Hepatocyte (in vitro differentiated cells): ENCODE measurements at regions not wholly inside any gene's neighbourhood (a gene's known extent, or its start where the extent isn't known, plus 50 kb on each side); places are given as distances from the start of the nearest gene placed in this dataset.

ENCODE experiments used
- DNase-seq: peaks from one replicate; pipeline ENCODE4 v3.0.0-alpha.2; 2016; ENCODE audit warnings: low spot score
- H2AFZ ChIP-seq: fragments of 200-600 bp; sonication (generic); 2 replicates; pipeline ENCODE4 v1.6.0; 2016; ENCODE audit warnings: antibody characterized with exemption, mild to moderate bottlenecking
- H3K27ac ChIP-seq: fragments of 200-600 bp; sonication (generic); 2 replicates; pipeline ENCODE4 v1.5.1; 2016; ENCODE audit warnings: mild to moderate bottlenecking
- H3K27me3 ChIP-seq: fragments of 200-600 bp; sonication (generic); 2 replicates; pipeline ENCODE4 v1.6.1; 2016
- H3K36me3 ChIP-seq: fragments of 200-600 bp; sonication (generic); replicated peaks from 2 replicates; pipeline ENCODE4 v1.5.1; 2016; ENCODE audit warnings: low read depth; ENCODE audit not compliant: insufficient read depth
- H3K4me1 ChIP-seq: fragments of 200-600 bp; sonication (generic); 2 replicates; pipeline ENCODE4 v1.5.1; 2016; ENCODE audit warnings: mild to moderate bottlenecking, moderate library complexity; ENCODE audit not compliant: insufficient read depth
- H3K4me2 ChIP-seq: fragments of 200-600 bp; sonication (generic); 2 replicates; pipeline ENCODE4 v1.6.0; 2016
- H3K4me3 ChIP-seq: fragments of 200-600 bp; sonication (generic); 2 replicates; pipeline ENCODE4 v1.5.1; 2016; ENCODE audit warnings: mild to moderate bottlenecking
- H3K79me2 ChIP-seq: fragments of 200-600 bp; sonication (generic); 2 replicates; pipeline ENCODE4 v1.6.0; 2017; ENCODE audit warnings: mild to moderate bottlenecking
- H3K9me2 ChIP-seq: fragments of 200-600 bp; sonication (generic); replicated peaks from 2 replicates; pipeline ENCODE4 v1.6.0; 2017; ENCODE audit warnings: mild to moderate bottlenecking; ENCODE audit not compliant: insufficient read depth
- H3K9me3 ChIP-seq: fragments of 200-600 bp; sonication (generic); 2 replicates; pipeline ENCODE4 v1.5.1; 2016; ENCODE audit warnings: low read depth, mild to moderate bottlenecking
- H4K20me1 ChIP-seq: fragments of 200-600 bp; sonication (generic); 2 replicates; pipeline ENCODE4 v1.6.0; 2016; ENCODE audit warnings: mild to moderate bottlenecking; ENCODE audit not compliant: insufficient read depth, poor library complexity, severe bottlenecking
- EZH2 ChIP-seq: fragments of 200-600 bp; sonication (generic); IDR thresholded peaks from 2 replicates; pipeline ENCODE4 v1.6.1; 2016; ENCODE audit warnings: antibody characterized with exemption, mild to moderate bottlenecking, borderline replicate concordance
- EZH2phosphoT487 ChIP-seq: fragments of 200-600 bp; sonication (generic); IDR thresholded peaks from one replicate; pipeline ENCODE4 v1.6.1; 2018; ENCODE audit warnings: antibody characterized with exemption, mild to moderate bottlenecking, low read depth, moderate library complexity; ENCODE audit not compliant: unreplicated experiment, severe bottlenecking
- WGBS: methylation state at CpG from one replicate; pipeline ENCODE4 v1.1.6; 2016; ENCODE audit warnings: low lambda C conversion rate; ENCODE audit errors: missing lambda C conversion rate; 5-methylcytosine and 5-hydroxymethylcytosine counted together
- TF ChIP-seq, protein P1 (sequence below): fragments of 200-600 bp; sonication (generic); IDR thresholded peaks from 2 replicates; pipeline ENCODE4 v1.5.1; 2016; ENCODE audit warnings: antibody characterized with exemption, mild to moderate bottlenecking; ENCODE audit not compliant: poor library complexity

- H2AFZ ChIP-seq, result no peak overlapping the region
- no peaks in the 10 kb centered on the region for H3K9me2 ChIP-seq
- no peak overlapping the region for H3K4me3 ChIP-seq
- peak; percentile 23 for DNase-seq
- H3K79me2 ChIP-seq, result no peaks in the 10 kb centered on the region
- no peaks in the 10 kb centered on the region for H4K20me1 ChIP-seq
- no peaks in the 10 kb centered on the region for H3K4me1 ChIP-seq
- no peaks in the 10 kb centered on the region for H3K9me3 ChIP-seq
- TF ChIP-seq EZH2phosphoT487 (no peak), EZH2 (no peak)
- TF ChIP-seq, protein P1, sequence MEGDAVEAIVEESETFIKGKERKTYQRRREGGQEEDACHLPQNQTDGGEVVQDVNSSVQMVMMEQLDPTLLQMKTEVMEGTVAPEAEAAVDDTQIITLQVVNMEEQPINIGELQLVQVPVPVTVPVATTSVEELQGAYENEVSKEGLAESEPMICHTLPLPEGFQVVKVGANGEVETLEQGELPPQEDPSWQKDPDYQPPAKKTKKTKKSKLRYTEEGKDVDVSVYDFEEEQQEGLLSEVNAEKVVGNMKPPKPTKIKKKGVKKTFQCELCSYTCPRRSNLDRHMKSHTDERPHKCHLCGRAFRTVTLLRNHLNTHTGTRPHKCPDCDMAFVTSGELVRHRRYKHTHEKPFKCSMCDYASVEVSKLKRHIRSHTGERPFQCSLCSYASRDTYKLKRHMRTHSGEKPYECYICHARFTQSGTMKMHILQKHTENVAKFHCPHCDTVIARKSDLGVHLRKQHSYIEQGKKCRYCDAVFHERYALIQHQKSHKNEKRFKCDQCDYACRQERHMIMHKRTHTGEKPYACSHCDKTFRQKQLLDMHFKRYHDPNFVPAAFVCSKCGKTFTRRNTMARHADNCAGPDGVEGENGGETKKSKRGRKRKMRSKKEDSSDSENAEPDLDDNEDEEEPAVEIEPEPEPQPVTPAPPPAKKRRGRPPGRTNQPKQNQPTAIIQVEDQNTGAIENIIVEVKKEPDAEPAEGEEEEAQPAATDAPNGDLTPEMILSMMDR, result no peak
- no peaks in the 10 kb centered on the region for H3K27me3 ChIP-seq
- H3K4me2 ChIP-seq, result no peak overlapping the region
- H3K27ac ChIP-seq, result no peak overlapping the region
- WGBS, result 80% methylated on average over 3 of the region's 3 CpGs
- no peaks in the 10 kb centered on the region for H3K36me3 ChIP-seq
These were observed 296.1 kb downstream of the RPLP1 start for GRCh38 chr15:69748576-69749185.

GRCh38 chr15:69749274-69749673, 296.7 kb downstream of the RPLP1 start:
- H3K36me3 ChIP-seq, result no peaks in the 10 kb centered on the region
- H3K4me2 ChIP-seq, result no peak overlapping the region
- 90% methylated on average over 4 of the region's 4 CpGs for WGBS

DNA sequence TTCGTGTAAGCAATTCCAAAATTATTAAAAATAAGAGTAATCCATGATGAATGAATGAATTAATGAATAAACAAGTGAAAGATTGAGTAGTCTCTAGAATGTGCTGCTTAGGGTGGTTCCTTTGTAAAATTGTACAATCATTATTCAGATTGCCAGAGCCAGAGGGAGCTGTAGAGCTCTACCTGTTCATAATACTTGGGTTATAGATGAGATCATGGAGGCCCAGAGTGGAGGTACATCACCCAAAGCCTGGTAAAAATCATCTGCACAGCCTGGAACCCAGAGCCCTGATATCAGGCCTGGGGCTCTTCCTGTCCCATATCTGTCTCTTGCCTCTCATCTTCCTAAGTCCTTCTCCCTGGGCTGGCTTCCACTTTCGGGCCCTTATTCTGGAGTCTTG, 297.2 kb downstream of the RPLP1 start:
- Histone ChIP-seq H3K9me2 (no peaks in the 10 kb centered on the region), H2AFZ (no peak overlapping the region), H3K4me2 (no peak overlapping the region), H3K9me3 (no peaks in the 10 kb centered on the region), H4K20me1 (no peaks in the 10 kb centered on the region), H3K27ac (no peak overlapping the region), H3K4me1 (no peaks in the 10 kb centered on the region), H3K36me3 (no peaks in the 10 kb centered on the region), H3K27me3 (no peaks in the 10 kb centered on the region), H3K79me2 (no peaks in the 10 kb centered on the region), H3K4me3 (no peak overlapping the region)
- TF ChIP-seq EZH2phosphoT487, result no peak
- TF ChIP-seq, protein P1, result peak; percentile 4
- DNase-seq, result no peak
- 90% methylated on average over 2 of the region's 2 CpGs for WGBS

More at GRCh38 chr15:69749274-69749673, 296.7 kb downstream of the RPLP1 start:
- H3K4me3 ChIP-seq, result no peak overlapping the region
- H4K20me1 ChIP-seq, result no peaks in the 10 kb centered on the region
- H3K27ac ChIP-seq, result no peak overlapping the region
- no peaks in the 10 kb centered on the region for H3K9me2 ChIP-seq
- no peaks in the 10 kb centered on the region for H3K9me3 ChIP-seq
- no peak for DNase-seq
- TF ChIP-seq EZH2phosphoT487, result no peak
- no peak for TF ChIP-seq EZH2
- TF ChIP-seq, protein P1, result no peak
- no peaks in the 10 kb centered on the region for H3K27me3 ChIP-seq
- no peaks in the 10 kb centered on the region for H3K79me2 ChIP-seq
- no peak overlapping the region for H2AFZ ChIP-seq
- no peaks in the 10 kb centered on the region for H3K4me1 ChIP-seq

GRCh38 chr15:69750253-69750652, 297.6 kb downstream of the RPLP1 start:
- TF ChIP-seq EZH2 (no peak), EZH2phosphoT487 (no peak)
- TF ChIP-seq, protein P1, result no peak
- no peaks in the 10 kb centered on the region for H3K79me2 ChIP-seq
- no peaks in the 10 kb centered on the region for H3K4me1 ChIP-seq
- H3K36me3 ChIP-seq, result no peaks in the 10 kb centered on the region
- no peaks in the 10 kb centered on the region for H3K27me3 ChIP-seq
- no peak overlapping the region for H3K4me2 ChIP-seq
- no peak overlapping the region for H3K27ac ChIP-seq
- no peaks in the 10 kb centered on the region for H3K9me3 ChIP-seq
- no peak overlapping the region for H2AFZ ChIP-seq
- H4K20me1 ChIP-seq, result no peaks in the 10 kb centered on the region
- H3K9me2 ChIP-seq, result no peaks in the 10 kb centered on the region
- no peak overlapping the region for H3K4me3 ChIP-seq
- no peak for DNase-seq
